OCI-LY1 (cell line): ENCODE measurements at regions not wholly inside any gene's neighbourhood (a gene's known extent, or its start where the extent isn't known, plus 50 kb on each side); places are given as distances from the start of the nearest gene placed in this dataset.

Experiments
- H2AFZ ChIP-seq: fragments of 200-600 bp; sonication (generic), shearing (Covaris generic); 2 replicates; pipeline ENCODE4 v1.6.0; 2014; ENCODE audit warnings: antibody characterized with exemption, mild to moderate bottlenecking, low read length
- H3F3A ChIP-seq: fragments of 200-600 bp; sonication (generic), shearing (Covaris generic); 2 replicates; pipeline ENCODE4 v1.6.0; 2014; ENCODE audit warnings: mild to moderate bottlenecking, antibody characterized with exemption, low read length, moderate library complexity; ENCODE audit not compliant: insufficient read depth
- H3K27ac ChIP-seq: fragments of 200-600 bp; sonication (generic); 2 replicates; pipeline ENCODE4 v1.5.1; 2014; ENCODE audit warnings: low read length, mixed run types, mild to moderate bottlenecking, low read depth; ENCODE audit not compliant: poor library complexity, severe bottlenecking
- H3K27me3 ChIP-seq: fragments of 200-600 bp; sonication (generic); 2 replicates; pipeline ENCODE4 v1.6.0; 2014; ENCODE audit warnings: antibody characterized with exemption, mild to moderate bottlenecking, low read length, moderate library complexity; ENCODE audit not compliant: insufficient read depth
- H3K36me3 ChIP-seq: fragments of 200-600 bp; sonication (generic); 2 replicates; pipeline ENCODE4 v1.6.1; 2014; ENCODE audit warnings: mild to moderate bottlenecking, antibody characterized with exemption, low read length, moderate library complexity, mixed read lengths; ENCODE audit not compliant: insufficient read depth
- H3K4me1 ChIP-seq: fragments of 200-600 bp; sonication (generic); 2 replicates; pipeline ENCODE4 v1.5.1; 2014; ENCODE audit warnings: mild to moderate bottlenecking, low read length, moderate library complexity; ENCODE audit not compliant: insufficient read depth, severe bottlenecking
- H3K4me2 ChIP-seq: fragments of 200-600 bp; sonication (generic), shearing (Covaris generic); 2 replicates; pipeline ENCODE4 v1.6.1; 2014; ENCODE audit warnings: low read length
- H3K4me3 ChIP-seq: fragments of 200-600 bp; sonication (generic); 2 replicates; pipeline ENCODE4 v1.5.1; 2014; ENCODE audit warnings: low read length, low read depth, mild to moderate bottlenecking, mixed read lengths; ENCODE audit not compliant: poor library complexity, severe bottlenecking
- H3K79me2 ChIP-seq: fragments of 200-600 bp; shearing (Covaris generic); 2 replicates; pipeline ENCODE4 v1.6.1; 2016; ENCODE audit warnings: mixed run types, low read length, mixed read lengths; ENCODE audit not compliant: insufficient read depth
- H3K9ac ChIP-seq: fragments of 200-600 bp; sonication (generic), shearing (Covaris generic); 2 replicates; pipeline ENCODE4 v1.6.1; 2014; ENCODE audit warnings: mild to moderate bottlenecking, low read length, mixed read lengths
- H3K9me2 ChIP-seq: fragments of 200-600 bp; sonication (generic), shearing (Covaris generic); 2 replicates; pipeline ENCODE4 v1.6.1; 2014; ENCODE audit warnings: low read depth, mild to moderate bottlenecking, low read length, mixed read lengths
- H3K9me3 ChIP-seq: fragments of 200-600 bp; shearing (Covaris generic); 2 replicates; pipeline ENCODE4 v1.6.1; 2014; ENCODE audit warnings: low read length, mixed read lengths
- H4K20me1 ChIP-seq: fragments of 200-600 bp; sonication (generic), shearing (Covaris generic); 2 replicates; pipeline ENCODE4 v1.6.0; 2016; ENCODE audit warnings: mild to moderate bottlenecking, low read length; ENCODE audit not compliant: insufficient read depth
- CTCF ChIP-seq: fragments of 200-600 bp; sonication (generic), shearing (Covaris generic); IDR thresholded peaks from 2 replicates; pipeline ENCODE4 v1.5.1; 2017; ENCODE audit warnings: mild to moderate bottlenecking, antibody characterized with exemption, low read length, moderate library complexity, mixed read lengths
- EZH2 ChIP-seq: fragments of 200-600 bp; sonication (generic), shearing (Covaris generic); IDR thresholded peaks from 2 replicates; pipeline ENCODE4 v1.8.0; 2017; ENCODE audit warnings: borderline replicate concordance, mixed run types, mild to moderate bottlenecking, antibody characterized with exemption, low read length, moderate library complexity, mixed read lengths

DNA sequence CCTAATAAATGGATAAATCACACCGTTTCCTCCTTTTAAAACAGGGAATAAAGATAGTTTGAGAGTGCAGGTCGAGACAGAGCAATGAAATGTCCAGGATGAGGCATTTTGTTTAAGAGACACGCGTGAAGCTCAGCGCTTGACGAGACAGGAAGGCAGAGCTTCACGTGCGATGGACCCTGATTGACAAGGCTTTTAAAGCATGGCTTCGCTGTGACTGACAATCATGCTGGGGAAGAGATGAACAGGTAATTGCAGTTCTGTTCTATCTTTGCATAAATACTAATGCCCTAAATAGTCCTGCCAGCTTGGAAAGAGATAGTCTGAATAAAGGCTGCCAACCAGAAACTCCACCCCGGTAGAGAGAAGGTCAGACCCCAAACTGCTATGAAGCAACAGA lies 442.3 kb upstream of the PFKP start:
- Histone ChIP-seq H3K4me3 (no peak overlapping the region), H3K9me3 (no peaks in the 10 kb centered on the region), H3K4me2 (no peak overlapping the region), H2AFZ (no peak overlapping the region), H3K9ac (no peak overlapping the region), H3K4me1 (no peaks in the 10 kb centered on the region), H3F3A (no peaks in the 10 kb centered on the region), H3K79me2 (no peaks in the 10 kb centered on the region), H3K27ac (no peak overlapping the region), H3K27me3 (no peaks in the 10 kb centered on the region), H3K9me2 (no peaks in the 10 kb centered on the region), H4K20me1 (no peaks in the 10 kb centered on the region), H3K36me3 (no peaks in the 10 kb centered on the region)
- TF ChIP-seq CTCF (no peak), EZH2 (no peak)

GRCh38 chr10:2623675-2624274 lies 443.6 kb upstream of the PFKP start:
- H3K79me2 ChIP-seq: no peaks in the 10 kb centered on the region
- no peak overlapping the region for H3K4me3 ChIP-seq
- H3K4me2 ChIP-seq: no peak overlapping the region
- no peaks in the 10 kb centered on the region for H3K36me3 ChIP-seq
- no peaks in the 10 kb centered on the region for H4K20me1 ChIP-seq
- H3K9me2 ChIP-seq: no peaks in the 10 kb centered on the region
- no peak overlapping the region for H2AFZ ChIP-seq
- TF ChIP-seq EZH2 (no peak), CTCF (no peak)
- H3K4me1 ChIP-seq: no peaks in the 10 kb centered on the region
- H3K27ac ChIP-seq: no peak overlapping the region
- H3F3A ChIP-seq: no peaks in the 10 kb centered on the region
- no peaks in the 10 kb centered on the region for H3K9me3 ChIP-seq
- no peak overlapping the region for H3K9ac ChIP-seq
- H3K27me3 ChIP-seq: no peaks in the 10 kb centered on the region

DNA sequence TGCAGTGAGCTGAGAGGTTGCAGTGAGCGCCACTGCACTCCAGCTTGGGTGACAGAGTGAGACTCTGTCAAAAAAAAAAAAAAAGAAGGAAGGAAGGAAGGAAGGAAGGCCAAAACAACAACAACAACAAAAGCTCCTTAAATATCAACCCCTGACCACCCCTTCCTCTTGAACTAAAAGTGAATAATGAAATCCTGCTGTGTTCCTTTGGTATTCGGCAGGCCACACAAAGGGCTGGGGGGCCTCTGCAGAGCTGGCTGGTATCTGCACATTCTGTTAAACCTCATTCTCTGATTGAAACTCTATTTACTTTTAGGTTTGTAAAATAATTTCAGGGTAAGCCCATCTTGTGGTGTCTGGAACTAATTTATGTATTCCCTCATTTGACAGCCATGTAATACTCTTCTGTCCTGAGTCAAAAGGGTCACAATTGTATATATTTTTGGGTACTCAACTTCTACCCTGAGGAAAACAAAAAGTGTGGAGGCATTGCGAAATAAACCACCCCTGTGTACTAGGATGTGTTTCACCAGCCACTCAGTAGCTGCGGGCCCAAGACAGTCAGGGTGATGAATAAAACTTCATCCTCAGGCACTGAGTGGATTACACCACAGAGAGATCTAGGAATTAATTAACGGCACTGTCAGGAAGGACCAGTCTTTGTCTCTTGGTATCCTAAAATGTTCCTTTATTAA lies 446.4 kb upstream of the PFKP start:
- no peak overlapping the region for H2AFZ ChIP-seq
- H3K9ac ChIP-seq: no peak overlapping the region
- H3K27me3 ChIP-seq: no peaks in the 10 kb centered on the region
- no peaks in the 10 kb centered on the region for H3F3A ChIP-seq
- H3K79me2 ChIP-seq: no peaks in the 10 kb centered on the region
- TF ChIP-seq EZH2 (no peak), CTCF (no peak)
- H3K9me3 ChIP-seq: no peaks in the 10 kb centered on the region
- H3K27ac ChIP-seq: no peak overlapping the region
- no peaks in the 10 kb centered on the region for H3K4me1 ChIP-seq
- no peaks in the 10 kb centered on the region for H3K36me3 ChIP-seq
- H3K4me2 ChIP-seq: no peak overlapping the region
- H4K20me1 ChIP-seq: no peaks in the 10 kb centered on the region
- H3K4me3 ChIP-seq: no peak overlapping the region
- H3K9me2 ChIP-seq: no peaks in the 10 kb centered on the region
